ENCODE measurements at regions not wholly inside any gene's neighbourhood (a gene's known extent, or its start where the extent isn't known, plus 50 kb on each side); places are given as distances from the start of the nearest gene placed in this dataset.
"Not testable (repeated sequence)": the region's sequence is repeated elsewhere in the genome, so short reads cannot be mapped to it uniquely, and the experiment has no call there.

GRCh38 chr11:134942681-134943080 lies 530.6 kb upstream of the B3GAT1 start:
- H3K4me3 Mint-ChIP-seq = no peak overlapping the region
- DNase-seq (no peak), ATAC-seq (ENCODE audit: low read depth) (no peak)
- no peak overlapping the region for H3K27ac Mint-ChIP-seq
- H3K9me3 Mint-ChIP-seq = no peaks in the 10 kb centered on the region
- no peaks in the 10 kb centered on the region for H3K36me3 Mint-ChIP-seq
- POLR2A ChIA-PET = no interaction called here
- H3K27me3 Mint-ChIP-seq = no peaks in the 10 kb centered on the region
- H3K4me1 Mint-ChIP-seq = no peaks in the 10 kb centered on the region

GRCh38 chr11:134941936-134942600 lies 530.0 kb upstream of the B3GAT1 start:
- H3K4me3 Mint-ChIP-seq; H3K27me3 Mint-ChIP-seq; H3K9me3 Mint-ChIP-seq; H3K27ac Mint-ChIP-seq; POLR2A ChIA-PET; H3K4me1 Mint-ChIP-seq; ATAC-seq (ENCODE audit: low read depth); DNase-seq; H3K36me3 Mint-ChIP-seq: not testable (repeated sequence)

- DNase-seq = no peak
- POLR2A ChIA-PET = no interaction called here
- Mint-ChIP-seq H3K27ac (no peak overlapping the region), H3K9me3 (no peaks in the 10 kb centered on the region), H3K36me3 (no peaks in the 10 kb centered on the region), H3K4me1 (no peaks in the 10 kb centered on the region), H3K27me3 (no peaks in the 10 kb centered on the region), H3K4me3 (no peak overlapping the region)
- no peak for ATAC-seq (ENCODE audit: low read depth)
Observed at GRCh38 chr11:134941326-134941725, 529.3 kb upstream of the B3GAT1 start.

GRCh38 chr11:134940441-134941126 lies 528.5 kb upstream of the B3GAT1 start:
- no peaks in the 10 kb centered on the region for H3K27me3 Mint-ChIP-seq
- POLR2A ChIA-PET = no interaction called here
- H3K36me3 Mint-ChIP-seq = no peaks in the 10 kb centered on the region
- no peaks in the 10 kb centered on the region for H3K9me3 Mint-ChIP-seq
- DNase-seq = no peak
- ATAC-seq (ENCODE audit: low read depth) = no peak
- H3K4me1 Mint-ChIP-seq = no peaks in the 10 kb centered on the region
- no peak overlapping the region for H3K27ac Mint-ChIP-seq
- no peak overlapping the region for H3K4me3 Mint-ChIP-seq

GRCh38 chr11:134939905-134940304 lies 527.9 kb upstream of the B3GAT1 start:
- no peak for DNase-seq

GRCh38 chr11:134939031-134939430 lies 527.0 kb upstream of the B3GAT1 start:
- ATAC-seq (ENCODE audit: low read depth) (no peak), DNase-seq (no peak)
- H3K4me1 Mint-ChIP-seq = no peaks in the 10 kb centered on the region
- no peak overlapping the region for H3K27ac Mint-ChIP-seq
- H3K27me3 Mint-ChIP-seq = no peaks in the 10 kb centered on the region
- POLR2A ChIA-PET = no interaction called here
- H3K36me3 Mint-ChIP-seq = no peaks in the 10 kb centered on the region
- no peak overlapping the region for H3K4me3 Mint-ChIP-seq
- H3K9me3 Mint-ChIP-seq = no peaks in the 10 kb centered on the region

More at GRCh38 chr11:134939905-134940304, 527.9 kb upstream of the B3GAT1 start:
- Mint-ChIP-seq H3K4me1 (no peaks in the 10 kb centered on the region), H3K36me3 (no peaks in the 10 kb centered on the region), H3K27ac (no peak overlapping the region), H3K27me3 (no peaks in the 10 kb centered on the region), H3K4me3 (no peak overlapping the region), H3K9me3 (no peaks in the 10 kb centered on the region)
- no peak for ATAC-seq (ENCODE audit: low read depth)
- POLR2A ChIA-PET = no interaction called here

- no peak for ATAC-seq (ENCODE audit: low read depth)
- no peaks in the 10 kb centered on the region for H3K36me3 Mint-ChIP-seq
- no peak overlapping the region for H3K4me3 Mint-ChIP-seq
- no peak for DNase-seq
- H3K9me3 Mint-ChIP-seq = no peaks in the 10 kb centered on the region
- no peak overlapping the region for H3K27ac Mint-ChIP-seq
- no peaks in the 10 kb centered on the region for H3K27me3 Mint-ChIP-seq
- POLR2A ChIA-PET = no interaction called here
- no peaks in the 10 kb centered on the region for H3K4me1 Mint-ChIP-seq
Observed at GRCh38 chr11:134938212-134938611, 526.2 kb upstream of the B3GAT1 start.

- H3K9me3 Mint-ChIP-seq; H3K36me3 Mint-ChIP-seq; ATAC-seq (ENCODE audit: low read depth); DNase-seq; H3K4me3 Mint-ChIP-seq; POLR2A ChIA-PET; H3K27ac Mint-ChIP-seq; H3K27me3 Mint-ChIP-seq; H3K4me1 Mint-ChIP-seq: not testable (repeated sequence)
Observed at GRCh38 chr11:134937193-134937592, 525.2 kb upstream of the B3GAT1 start.

- no peaks in the 10 kb centered on the region for H3K9me3 Mint-ChIP-seq
Observed at GRCh38 chr11:134932761-134933160, 520.7 kb upstream of the B3GAT1 start.

GRCh38 chr11:134925432-134925831 lies 513.4 kb upstream of the B3GAT1 start:
- peaks cover 5% of the 10 kb centered on the region for H3K27me3 Mint-ChIP-seq
- no peaks in the 10 kb centered on the region for H3K36me3 Mint-ChIP-seq
- H3K4me3 Mint-ChIP-seq = no peak overlapping the region
- peaks cover 4% of the 10 kb centered on the region for H3K9me3 Mint-ChIP-seq
- POLR2A ChIA-PET = no interaction called here
- no peak overlapping the region for H3K27ac Mint-ChIP-seq
- ATAC-seq (ENCODE audit: low read depth) (no peak), DNase-seq (no peak)
- no peaks in the 10 kb centered on the region for H3K4me1 Mint-ChIP-seq

More at GRCh38 chr11:134932761-134933160, 520.7 kb upstream of the B3GAT1 start:
- DNase-seq (no peak), ATAC-seq (ENCODE audit: low read depth) (no peak)
- H3K27me3 Mint-ChIP-seq = no peaks in the 10 kb centered on the region
- no peak overlapping the region for H3K27ac Mint-ChIP-seq
- POLR2A ChIA-PET = no interaction called here
- H3K4me1 Mint-ChIP-seq = no peaks in the 10 kb centered on the region
- no peaks in the 10 kb centered on the region for H3K36me3 Mint-ChIP-seq
- H3K4me3 Mint-ChIP-seq = no peak overlapping the region

GRCh38 chr11:134923441-134923840 lies 511.4 kb upstream of the B3GAT1 start:
- peaks cover 9% of the 10 kb centered on the region for H3K27me3 Mint-ChIP-seq
- peaks cover 4% of the 10 kb centered on the region for H3K9me3 Mint-ChIP-seq
- H3K4me1 Mint-ChIP-seq = no peaks in the 10 kb centered on the region
- DNase-seq (no peak), ATAC-seq (ENCODE audit: low read depth) (no peak)
- no peaks in the 10 kb centered on the region for H3K36me3 Mint-ChIP-seq
- no peak overlapping the region for H3K27ac Mint-ChIP-seq
- POLR2A ChIA-PET = no interaction called here
- no peak overlapping the region for H3K4me3 Mint-ChIP-seq

GRCh38 chr11:134921938-134922337 lies 509.9 kb upstream of the B3GAT1 start:
- no peaks in the 10 kb centered on the region for H3K36me3 Mint-ChIP-seq
- ATAC-seq (ENCODE audit: low read depth) (no peak), DNase-seq (no peak)
- no peak overlapping the region for H3K4me3 Mint-ChIP-seq
- POLR2A ChIA-PET = no interaction called here
- H3K9me3 Mint-ChIP-seq = peaks cover 4% of the 10 kb centered on the region
- H3K4me1 Mint-ChIP-seq = no peaks in the 10 kb centered on the region
- H3K27me3 Mint-ChIP-seq = peaks cover 9% of the 10 kb centered on the region
- no peak overlapping the region for H3K27ac Mint-ChIP-seq

- Mint-ChIP-seq H3K27me3 (peaks cover 9% of the 10 kb centered on the region), H3K9me3 (peaks cover 4% of the 10 kb centered on the region), H3K36me3 (no peaks in the 10 kb centered on the region), H3K4me3 (no peak overlapping the region), H3K27ac (no peak overlapping the region), H3K4me1 (no peaks in the 10 kb centered on the region)
- no peak for DNase-seq
- no peak for ATAC-seq (ENCODE audit: low read depth)
- POLR2A ChIA-PET = no interaction called here
Observed at GRCh38 chr11:134920851-134921608, 509.0 kb upstream of the B3GAT1 start.

Measured in activated naive CD8-positive, alpha-beta T cell treated with anti-CD3 and anti-CD28 coated beads, Interleukin-2, amount 10 ng/mL, durations not matched to agents 7 days and 5 days (primary cell).